GM12864 (cell line): ENCODE measurements at regions not wholly inside any gene's neighbourhood (a gene's known extent, or its start where the extent isn't known, plus 50 kb on each side); places are given as distances from the start of the nearest gene placed in this dataset.

Experiments used
- DNase-seq: peaks from one replicate; pipeline ENCODE4 v3.0.0-alpha.2; 2011; ENCODE audit warnings: low read depth
- H3K4me3 ChIP-seq: 2 replicates; pipeline ENCODE4 v1.5.1; 2011; ENCODE audit warnings: mild to moderate bottlenecking, low read depth, low read length, control low read depth
- TF ChIP-seq, protein P1 (sequence below): IDR thresholded peaks from 2 replicates; pipeline ENCODE4 v1.5.1; 2011; ENCODE audit warnings: low read depth, mild to moderate bottlenecking, moderate library complexity, low read length, control low read depth, inconsistent platforms; ENCODE audit errors: missing control alignments

DNA sequence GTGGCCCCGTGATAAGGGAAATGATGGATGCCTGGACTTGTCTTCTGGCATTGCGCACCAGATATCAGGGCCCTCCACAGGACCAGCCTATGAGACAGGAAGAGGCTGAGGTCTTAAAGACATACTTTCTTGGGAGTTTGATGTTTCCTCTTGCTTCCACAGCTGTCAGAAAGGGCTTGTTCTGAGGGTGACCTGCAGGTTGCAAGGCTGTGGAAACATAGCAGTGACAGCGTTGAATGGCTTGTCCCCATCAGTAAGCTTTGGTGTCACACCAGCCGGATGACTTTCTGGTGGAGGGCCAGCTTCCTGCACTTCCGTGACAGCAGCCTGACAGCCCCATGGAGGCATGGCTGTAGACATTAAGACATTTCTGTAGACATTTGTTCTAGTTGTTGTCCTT lies 143.2 kb downstream of the C9orf152 start:
- no peak for DNase-seq
- TF ChIP-seq, protein P1, sequence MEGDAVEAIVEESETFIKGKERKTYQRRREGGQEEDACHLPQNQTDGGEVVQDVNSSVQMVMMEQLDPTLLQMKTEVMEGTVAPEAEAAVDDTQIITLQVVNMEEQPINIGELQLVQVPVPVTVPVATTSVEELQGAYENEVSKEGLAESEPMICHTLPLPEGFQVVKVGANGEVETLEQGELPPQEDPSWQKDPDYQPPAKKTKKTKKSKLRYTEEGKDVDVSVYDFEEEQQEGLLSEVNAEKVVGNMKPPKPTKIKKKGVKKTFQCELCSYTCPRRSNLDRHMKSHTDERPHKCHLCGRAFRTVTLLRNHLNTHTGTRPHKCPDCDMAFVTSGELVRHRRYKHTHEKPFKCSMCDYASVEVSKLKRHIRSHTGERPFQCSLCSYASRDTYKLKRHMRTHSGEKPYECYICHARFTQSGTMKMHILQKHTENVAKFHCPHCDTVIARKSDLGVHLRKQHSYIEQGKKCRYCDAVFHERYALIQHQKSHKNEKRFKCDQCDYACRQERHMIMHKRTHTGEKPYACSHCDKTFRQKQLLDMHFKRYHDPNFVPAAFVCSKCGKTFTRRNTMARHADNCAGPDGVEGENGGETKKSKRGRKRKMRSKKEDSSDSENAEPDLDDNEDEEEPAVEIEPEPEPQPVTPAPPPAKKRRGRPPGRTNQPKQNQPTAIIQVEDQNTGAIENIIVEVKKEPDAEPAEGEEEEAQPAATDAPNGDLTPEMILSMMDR = no peak
- H3K4me3 ChIP-seq = no peak overlapping the region

DNA sequence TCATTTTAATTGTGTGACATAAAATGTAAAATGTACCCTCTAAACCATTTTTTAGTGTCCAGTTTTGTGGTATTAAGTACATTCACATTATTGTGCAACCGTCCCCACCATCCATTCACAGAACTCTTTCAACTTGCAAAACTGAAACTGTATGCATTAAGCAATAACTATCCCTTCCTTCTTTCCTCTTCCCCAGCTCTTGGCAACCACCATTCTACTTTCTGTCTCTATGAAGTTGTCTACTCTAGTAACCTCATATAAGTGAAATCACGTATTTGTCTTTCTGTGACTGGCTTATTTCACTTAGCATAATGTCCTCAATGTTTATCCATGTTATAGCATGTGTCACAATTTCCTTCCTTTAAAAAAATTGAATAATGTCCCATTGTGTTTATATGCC lies 142.4 kb downstream of the C9orf152 start:
- peak; percentile 30 for DNase-seq
- H3K4me3 ChIP-seq = no peak overlapping the region
- TF ChIP-seq, protein P1 = no peak

DNA sequence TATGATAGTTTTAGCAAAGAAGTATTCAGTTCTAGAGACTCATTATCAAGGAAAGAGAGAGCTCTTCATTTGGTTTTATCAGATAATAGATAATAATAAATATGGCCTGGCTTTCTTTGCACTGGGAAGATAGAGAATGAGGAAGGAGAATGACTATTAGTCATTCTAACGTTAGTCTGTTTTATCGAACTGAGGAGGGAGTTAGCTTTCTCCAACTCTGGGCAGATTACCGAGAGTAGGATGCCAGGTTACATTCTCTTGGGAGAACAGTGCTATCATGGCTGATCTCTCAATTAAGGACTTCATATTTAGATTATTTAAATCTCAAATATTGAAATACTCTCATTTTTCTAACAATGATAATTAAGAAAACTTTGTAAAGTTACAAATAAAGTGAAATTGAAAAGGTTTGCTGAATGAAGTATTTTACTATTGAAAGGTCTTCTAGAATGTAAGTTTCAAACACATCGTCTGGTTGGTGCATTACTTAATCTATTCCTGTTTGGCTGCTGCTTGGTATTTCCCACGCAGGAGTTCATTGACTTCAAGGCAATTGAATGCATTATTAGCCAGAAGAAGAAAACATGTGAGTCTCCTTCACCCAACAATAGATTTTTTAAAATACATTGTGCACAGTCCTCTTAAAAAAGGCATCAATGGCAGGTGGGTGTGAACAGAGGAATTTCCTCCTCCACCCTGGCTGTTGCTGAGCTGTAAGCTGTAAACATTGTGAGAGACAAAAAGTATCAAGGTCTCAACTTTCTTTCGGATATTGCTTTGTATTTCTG lies 140.8 kb downstream of the C9orf152 start:
- no peak overlapping the region for H3K4me3 ChIP-seq
- TF ChIP-seq, protein P1 = no peak
- no peak for DNase-seq

DNA sequence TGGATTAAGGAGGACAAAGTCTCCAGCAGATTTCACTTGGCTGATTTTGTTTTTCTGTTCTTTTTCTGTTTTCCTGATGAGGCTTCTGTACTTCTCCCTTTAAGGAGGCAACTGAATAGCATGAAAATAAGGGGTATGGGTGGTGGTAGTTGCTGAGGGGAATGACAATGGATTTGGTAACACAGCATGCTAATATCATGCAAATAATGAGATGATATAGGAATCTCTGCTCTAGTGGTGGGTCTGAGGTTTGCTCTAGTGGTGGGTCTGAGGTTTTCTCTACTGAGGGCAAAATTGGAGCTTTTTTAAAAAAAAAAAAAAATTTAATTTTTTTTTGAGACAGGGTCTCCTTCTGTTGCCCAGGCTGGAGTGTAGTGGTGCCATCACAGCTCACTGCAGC lies 139.7 kb downstream of the C9orf152 start:
- no peak for DNase-seq
- no peak overlapping the region for H3K4me3 ChIP-seq
- TF ChIP-seq, protein P1 = no peak

DNA sequence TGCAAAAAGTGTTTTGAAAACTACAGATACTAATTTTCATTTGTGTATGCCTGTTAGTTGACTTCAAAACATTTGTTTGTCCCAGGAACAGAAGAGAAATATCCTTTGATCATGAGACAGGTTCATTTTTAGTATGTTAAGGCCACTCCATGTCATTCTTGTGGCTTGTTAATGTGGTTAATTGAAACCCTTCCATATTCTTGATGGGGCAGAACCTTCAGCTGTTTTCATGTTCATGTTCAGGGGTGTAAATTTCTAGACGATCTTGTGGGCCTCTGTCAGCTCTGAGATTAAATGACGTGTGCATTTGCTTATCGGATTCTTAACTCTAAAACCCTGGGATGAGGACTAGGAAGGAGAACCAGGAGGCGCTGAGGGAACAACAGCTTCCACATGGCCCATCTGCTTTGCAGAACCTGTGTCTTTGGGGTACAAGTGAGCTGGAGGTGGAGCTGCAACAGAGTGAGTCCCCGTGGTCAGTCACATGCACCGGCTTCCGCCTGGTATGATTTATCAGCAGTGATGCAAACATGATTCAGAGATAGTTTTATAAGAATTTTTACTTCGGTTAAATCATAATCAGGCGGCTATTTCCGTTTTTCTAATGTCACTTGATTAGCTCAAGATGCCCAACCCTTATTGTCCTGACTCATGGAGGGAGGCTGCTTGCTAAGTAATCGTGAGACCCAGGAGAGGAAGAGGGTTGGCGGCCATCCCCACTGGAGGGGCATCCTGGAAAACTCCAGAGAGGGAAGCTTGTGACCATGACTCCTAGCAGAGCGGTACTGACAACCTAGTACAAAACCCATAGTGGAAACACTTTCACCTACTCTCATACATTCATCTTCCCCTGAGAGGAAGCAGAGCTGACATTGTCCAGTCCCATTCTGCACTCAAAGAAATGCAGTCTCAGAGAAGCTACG lies 138.4 kb downstream of the C9orf152 start:
- no peak overlapping the region for H3K4me3 ChIP-seq
- TF ChIP-seq, protein P1 = no peak
- no peak for DNase-seq

DNA sequence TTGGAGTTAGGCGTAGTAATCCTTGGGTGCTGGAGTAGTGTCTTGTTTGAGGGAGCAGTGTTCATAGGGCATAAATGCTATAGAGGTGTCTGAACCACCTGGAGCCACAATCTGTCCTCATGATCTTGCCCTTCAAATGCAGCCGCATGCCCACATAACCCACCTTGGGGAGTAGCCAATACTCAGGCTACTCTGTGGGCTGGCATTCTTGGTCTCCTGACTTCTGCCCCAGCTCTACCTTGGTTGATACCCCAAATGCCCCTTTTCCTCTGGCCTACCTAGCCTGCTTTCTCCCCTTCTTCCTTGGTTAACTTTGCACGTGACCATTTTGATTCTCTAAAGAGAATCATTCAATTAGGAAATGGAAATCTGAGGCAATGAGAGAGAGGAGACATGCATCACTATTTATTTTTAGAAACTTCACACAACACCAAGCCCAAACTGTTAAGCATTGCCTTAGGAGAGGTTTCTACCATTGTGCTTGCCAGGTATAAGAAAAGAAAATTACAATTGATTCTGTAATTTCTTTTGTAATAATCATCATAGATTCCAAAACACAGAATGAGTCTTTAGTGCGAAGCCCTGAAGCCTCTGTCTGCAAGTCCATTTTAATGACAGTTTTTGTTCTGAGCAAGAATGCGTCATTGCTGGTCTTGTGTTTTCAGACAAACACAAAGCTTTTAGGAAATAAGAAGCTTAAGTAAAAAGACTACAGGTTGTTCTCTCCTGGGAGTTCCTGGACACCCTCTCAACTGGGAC lies 135.2 kb downstream of the C9orf152 start:
- H3K4me3 ChIP-seq = no peak overlapping the region
- TF ChIP-seq, protein P1 = no peak
- DNase-seq = no peak
